ENCODE measurements at regions not wholly inside any gene's neighbourhood (a gene's known extent, or its start where the extent isn't known, plus 50 kb on each side); places are given as distances from the start of the nearest gene placed in this dataset.
A peak's percentile ranks its signal among the peaks of the same experiment; 100 is the strongest.

- TF ChIP-seq RARB (CRISPR knock-in tag; IDR thresholded peaks at IDR 0.05) (no peak), GLIS3 (CRISPR knock-in tag; IDR thresholded peaks at IDR 0.05) (no peak), PATZ1 (CRISPR knock-in tag; IDR thresholded peaks at IDR 0.05; ENCODE audit: borderline replicate concordance) (no peak), CREB5 (CRISPR knock-in tag; IDR thresholded peaks at IDR 0.05; ENCODE audit: low read depth) (no peak), ZC3H10 (CRISPR knock-in tag; IDR thresholded peaks at IDR 0.05) (no peak), ZNF565 (CRISPR knock-in tag; conservative IDR thresholded peaks at IDR 0.05; ENCODE audit: low read depth) (no peak), TCF4 (CRISPR knock-in tag; IDR thresholded peaks at IDR 0.05; ENCODE audit: borderline replicate concordance) (peak; percentile 46; the same call in 1 of the 2 replicates)
- peak; percentile 89 for ATAC-seq
These were observed 58.8 kb upstream of the SLC7A14 start for GRCh38 chr3:170644711-170645110.

GRCh38 chr3:170643831-170644230, 58.0 kb upstream of the SLC7A14 start:
- ATAC-seq, result no peak; the same call in 2 of the 3 replicates
- TF ChIP-seq ZC3H10 (CRISPR knock-in tag; IDR thresholded peaks at IDR 0.05) (no peak), SNAI2 (CRISPR knock-in tag; IDR thresholded peaks at IDR 0.05) (no peak), TSHZ2 (CRISPR knock-in tag; IDR thresholded peaks at IDR 0.05) (no peak), PATZ1 (CRISPR knock-in tag; IDR thresholded peaks at IDR 0.05; ENCODE audit: borderline replicate concordance) (no peak), ARNTL (CRISPR knock-in tag; IDR thresholded peaks at IDR 0.05; ENCODE audit: borderline replicate concordance, low read depth) (no peak), CREB5 (CRISPR knock-in tag; IDR thresholded peaks at IDR 0.05; ENCODE audit: low read depth) (no peak), ZNF70 (CRISPR knock-in tag; IDR thresholded peaks at IDR 0.05) (no peak), GLIS3 (CRISPR knock-in tag; IDR thresholded peaks at IDR 0.05) (no peak), ESRRG (CRISPR knock-in tag; IDR thresholded peaks at IDR 0.05) (no peak), ISL1 (CRISPR knock-in tag; IDR thresholded peaks at IDR 0.05) (no peak), TOX (CRISPR knock-in tag; IDR thresholded peaks at IDR 0.05; ENCODE audit: borderline replicate concordance) (no peak), OSR1 (CRISPR knock-in tag; IDR thresholded peaks at IDR 0.05) (no peak), ZFP3 (CRISPR knock-in tag; IDR thresholded peaks at IDR 0.05) (no peak), CSDC2 (CRISPR knock-in tag; IDR thresholded peaks at IDR 0.05) (no peak), BACH2 (CRISPR knock-in tag; IDR thresholded peaks at IDR 0.05; ENCODE audit: borderline replicate concordance) (no peak), CSRNP3 (CRISPR knock-in tag; IDR thresholded peaks at IDR 0.05) (no peak), TCF4 (CRISPR knock-in tag; IDR thresholded peaks at IDR 0.05; ENCODE audit: borderline replicate concordance) (no peak), POU6F1 (CRISPR knock-in tag; IDR thresholded peaks at IDR 0.05; ENCODE audit: borderline replicate concordance, low read depth) (no peak), ZNF565 (CRISPR knock-in tag; conservative IDR thresholded peaks at IDR 0.05; ENCODE audit: low read depth) (no peak), PPARA (CRISPR knock-in tag; IDR thresholded peaks at IDR 0.05; ENCODE audit: borderline replicate concordance) (no peak)

All from SK-N-SH treated with all-trans-retinoic acid at 6 μM for 48 hours (cell line).